HL-60 (cell line): ENCODE measurements at regions not wholly inside any gene's neighbourhood (a gene's known extent, or its start where the extent isn't known, plus 50 kb on each side); places are given as distances from the start of the nearest gene placed in this dataset.

Source experiments
- DNase-seq, 2 experiments: peaks; one replicate each; pipeline ENCODE4 v3.0.0-alpha.2; 2010 to 2020; ENCODE audit warnings: low read depth in 1 of 2, low spot score in 1 of 2
- H3K27ac ChIP-seq: fragments of 250-450 bp; sonication (Bioruptor Pico); replicated peaks from 2 replicates; pipeline ENCODE4 v1.5.1; 2020; ENCODE audit warnings: mild to moderate bottlenecking, moderate library complexity
- H3K27me3 ChIP-seq: fragments of 250-450 bp; sonication (Bioruptor Pico); 2 replicates; pipeline ENCODE4 v1.5.1; 2021; ENCODE audit warnings: mild to moderate bottlenecking, moderate library complexity; ENCODE audit not compliant: insufficient read depth, poor library complexity, severe bottlenecking
- H3K4me3 ChIP-seq: replicated peaks from 2 replicates; pipeline ENCODE4 v1.5.1; 2011; ENCODE audit warnings: mild to moderate bottlenecking, control low read depth, low read length; ENCODE audit not compliant: insufficient read depth
- GABPA ChIP-seq: IDR thresholded peaks from 2 replicates; pipeline ENCODE4 v1.6.1; 2012; ENCODE audit warnings: low read depth
- POLR2AphosphoS5 ChIP-seq: IDR thresholded peaks from 2 replicates; pipeline ENCODE4 v1.6.1; 2012; ENCODE audit warnings: low read depth
- SPI1 ChIP-seq: IDR thresholded peaks from 2 replicates; pipeline ENCODE4 v1.6.1; 2012; ENCODE audit warnings: low read depth, mild to moderate bottlenecking, borderline replicate concordance
- TF ChIP-seq, protein P1 (sequence below): IDR thresholded peaks from one replicate; pipeline ENCODE4 v1.5.1; 2011; ENCODE audit warnings: low read length, control low read depth, inconsistent platforms; ENCODE audit not compliant: insufficient read depth
- TF ChIP-seq, protein P2 (sequence below): IDR thresholded peaks from 2 replicates; pipeline ENCODE4 v1.6.1; 2012; ENCODE audit warnings: low read depth; ENCODE audit not compliant: insufficient replicate concordance

DNA sequence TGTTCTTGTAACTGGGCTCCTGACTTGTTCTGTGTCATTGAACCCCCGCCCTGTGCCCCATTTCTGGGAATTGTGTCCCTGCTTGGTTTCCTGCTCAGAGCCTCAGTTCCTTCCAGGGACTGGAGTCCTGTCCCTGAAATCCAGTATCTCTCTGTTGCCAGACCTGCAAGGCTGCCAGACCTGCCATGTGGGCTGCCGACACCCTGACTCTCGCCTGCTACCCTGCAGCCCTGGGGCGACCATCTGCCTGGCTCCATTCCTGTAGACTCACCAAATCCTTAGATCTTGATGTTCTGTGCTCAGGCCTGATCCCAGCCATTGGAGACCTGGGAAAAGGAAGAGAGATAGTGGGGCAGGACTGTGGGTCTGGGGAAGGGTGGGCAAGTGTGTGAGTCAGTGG lies 383.3 kb upstream of the PROX1 start:
- H3K27me3 ChIP-seq = no peaks in the 10 kb centered on the region
- TF ChIP-seq SPI1 (no peak), POLR2AphosphoS5 (no peak), GABPA (no peak)
- TF ChIP-seq, protein P1, sequence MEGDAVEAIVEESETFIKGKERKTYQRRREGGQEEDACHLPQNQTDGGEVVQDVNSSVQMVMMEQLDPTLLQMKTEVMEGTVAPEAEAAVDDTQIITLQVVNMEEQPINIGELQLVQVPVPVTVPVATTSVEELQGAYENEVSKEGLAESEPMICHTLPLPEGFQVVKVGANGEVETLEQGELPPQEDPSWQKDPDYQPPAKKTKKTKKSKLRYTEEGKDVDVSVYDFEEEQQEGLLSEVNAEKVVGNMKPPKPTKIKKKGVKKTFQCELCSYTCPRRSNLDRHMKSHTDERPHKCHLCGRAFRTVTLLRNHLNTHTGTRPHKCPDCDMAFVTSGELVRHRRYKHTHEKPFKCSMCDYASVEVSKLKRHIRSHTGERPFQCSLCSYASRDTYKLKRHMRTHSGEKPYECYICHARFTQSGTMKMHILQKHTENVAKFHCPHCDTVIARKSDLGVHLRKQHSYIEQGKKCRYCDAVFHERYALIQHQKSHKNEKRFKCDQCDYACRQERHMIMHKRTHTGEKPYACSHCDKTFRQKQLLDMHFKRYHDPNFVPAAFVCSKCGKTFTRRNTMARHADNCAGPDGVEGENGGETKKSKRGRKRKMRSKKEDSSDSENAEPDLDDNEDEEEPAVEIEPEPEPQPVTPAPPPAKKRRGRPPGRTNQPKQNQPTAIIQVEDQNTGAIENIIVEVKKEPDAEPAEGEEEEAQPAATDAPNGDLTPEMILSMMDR = no peak
- TF ChIP-seq, protein P2, sequence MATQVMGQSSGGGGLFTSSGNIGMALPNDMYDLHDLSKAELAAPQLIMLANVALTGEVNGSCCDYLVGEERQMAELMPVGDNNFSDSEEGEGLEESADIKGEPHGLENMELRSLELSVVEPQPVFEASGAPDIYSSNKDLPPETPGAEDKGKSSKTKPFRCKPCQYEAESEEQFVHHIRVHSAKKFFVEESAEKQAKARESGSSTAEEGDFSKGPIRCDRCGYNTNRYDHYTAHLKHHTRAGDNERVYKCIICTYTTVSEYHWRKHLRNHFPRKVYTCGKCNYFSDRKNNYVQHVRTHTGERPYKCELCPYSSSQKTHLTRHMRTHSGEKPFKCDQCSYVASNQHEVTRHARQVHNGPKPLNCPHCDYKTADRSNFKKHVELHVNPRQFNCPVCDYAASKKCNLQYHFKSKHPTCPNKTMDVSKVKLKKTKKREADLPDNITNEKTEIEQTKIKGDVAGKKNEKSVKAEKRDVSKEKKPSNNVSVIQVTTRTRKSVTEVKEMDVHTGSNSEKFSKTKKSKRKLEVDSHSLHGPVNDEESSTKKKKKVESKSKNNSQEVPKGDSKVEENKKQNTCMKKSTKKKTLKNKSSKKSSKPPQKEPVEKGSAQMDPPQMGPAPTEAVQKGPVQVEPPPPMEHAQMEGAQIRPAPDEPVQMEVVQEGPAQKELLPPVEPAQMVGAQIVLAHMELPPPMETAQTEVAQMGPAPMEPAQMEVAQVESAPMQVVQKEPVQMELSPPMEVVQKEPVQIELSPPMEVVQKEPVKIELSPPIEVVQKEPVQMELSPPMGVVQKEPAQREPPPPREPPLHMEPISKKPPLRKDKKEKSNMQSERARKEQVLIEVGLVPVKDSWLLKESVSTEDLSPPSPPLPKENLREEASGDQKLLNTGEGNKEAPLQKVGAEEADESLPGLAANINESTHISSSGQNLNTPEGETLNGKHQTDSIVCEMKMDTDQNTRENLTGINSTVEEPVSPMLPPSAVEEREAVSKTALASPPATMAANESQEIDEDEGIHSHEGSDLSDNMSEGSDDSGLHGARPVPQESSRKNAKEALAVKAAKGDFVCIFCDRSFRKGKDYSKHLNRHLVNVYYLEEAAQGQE = no peak

DNA sequence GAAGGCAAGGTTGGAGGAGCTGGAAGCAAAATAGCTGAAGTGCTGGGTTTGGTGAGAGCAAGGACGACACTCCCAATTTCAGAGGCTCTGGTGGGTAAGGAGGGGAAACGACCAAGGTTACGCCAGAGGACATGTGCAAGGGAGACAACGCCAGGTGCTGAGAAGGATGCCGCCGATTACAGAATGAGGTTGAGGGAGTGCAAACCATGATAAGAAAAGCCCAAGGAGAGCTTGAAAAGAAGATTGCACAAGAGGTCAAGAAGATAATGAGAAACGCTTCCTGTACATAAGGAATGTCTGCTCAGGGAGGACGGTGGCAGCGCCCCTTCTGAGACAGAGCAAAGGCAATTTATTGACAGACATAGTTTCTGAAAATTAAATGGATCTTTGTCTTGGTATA lies 382.0 kb upstream of the PROX1 start:
- TF ChIP-seq POLR2AphosphoS5 (no peak), SPI1 (no peak), GABPA (no peak)
- TF ChIP-seq, protein P2 = no peak
- TF ChIP-seq, protein P1 = no peak
- Histone ChIP-seq H3K27me3 (no peaks in the 10 kb centered on the region), H3K27ac (no peak overlapping the region), H3K4me3 (no peak overlapping the region)
- no peak for DNase-seq

More for the DNA sequence above, 383.3 kb upstream of the PROX1 start:
- no peak for DNase-seq
- no peak overlapping the region for H3K4me3 ChIP-seq
- no peak overlapping the region for H3K27ac ChIP-seq

DNA sequence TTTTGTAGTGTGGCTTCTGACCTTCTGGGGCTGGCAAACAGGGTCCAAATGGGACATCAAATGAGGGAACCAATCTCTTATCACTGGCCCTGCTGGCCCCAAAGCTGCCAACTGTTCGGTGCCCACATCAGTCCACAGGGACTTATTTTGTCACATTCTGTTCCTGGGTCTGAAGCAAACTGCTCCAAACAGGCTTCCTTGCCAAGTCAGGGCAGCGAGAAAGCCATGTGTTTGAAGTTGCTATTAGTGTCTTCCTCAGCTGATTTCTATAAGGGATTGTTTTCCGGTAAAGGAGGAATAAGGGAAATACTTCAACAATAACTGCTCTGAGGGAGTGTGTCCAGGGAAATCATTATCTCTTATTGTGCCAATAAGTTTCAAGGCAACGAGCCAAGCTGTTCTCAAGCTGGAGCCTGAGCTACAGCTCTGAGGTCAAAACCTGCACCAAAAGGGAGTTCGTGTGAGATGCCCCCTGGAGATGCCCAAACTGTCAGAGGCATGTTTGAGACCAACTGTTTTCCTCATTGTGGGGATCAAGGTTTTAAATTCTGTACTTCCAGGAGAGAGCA lies 381.4 kb upstream of the PROX1 start:
- Histone ChIP-seq H3K27ac (no peak overlapping the region), H3K27me3 (no peaks in the 10 kb centered on the region), H3K4me3 (no peak overlapping the region)
- DNase-seq = no peak
- TF ChIP-seq, protein P2 = no peak
- TF ChIP-seq POLR2AphosphoS5 (no peak), GABPA (no peak)

DNA sequence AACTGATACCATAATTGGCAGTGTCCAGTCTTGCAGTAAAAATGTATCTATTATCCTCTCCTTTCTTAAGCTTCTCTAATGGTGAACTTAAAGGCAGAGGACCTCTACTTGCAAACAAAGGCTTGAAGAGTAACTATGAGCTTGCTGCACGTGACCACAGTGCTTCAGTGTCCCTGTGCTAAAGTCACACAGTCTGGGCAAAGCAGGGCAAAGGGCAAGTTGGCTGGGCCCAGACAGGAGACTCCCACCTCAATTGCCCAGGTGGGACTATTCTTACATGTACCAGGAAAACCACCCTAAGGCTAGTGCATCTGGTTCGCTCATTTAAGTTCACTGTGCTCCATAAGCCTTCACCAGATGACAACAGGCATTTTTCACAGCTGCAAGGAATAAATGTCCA lies 374.2 kb upstream of the PROX1 start:
- Histone ChIP-seq H3K4me3 (no peak overlapping the region), H3K27ac (no peak overlapping the region), H3K27me3 (no peaks in the 10 kb centered on the region)
- no peak for DNase-seq
- TF ChIP-seq, protein P2 = no peak
- TF ChIP-seq GABPA (no peak), POLR2AphosphoS5 (no peak), SPI1 (no peak)
- TF ChIP-seq, protein P1 = no peak
